Stimulated activated CD8-positive, alpha-beta memory T cell treated with anti-CD3 and anti-CD28 coated beads, Interleukin-2, amount 100 ng/mL, for 1 hour (primary cell): ENCODE measurements at regions not wholly inside any gene's neighbourhood (a gene's known extent, or its start where the extent isn't known, plus 50 kb on each side); places are given as distances from the start of the nearest gene placed in this dataset.

Experiments used
- DNase-seq, 2 donors: peaks; one replicate each; pipeline ENCODE4 v3.0.0-alpha.2; 2020; ENCODE audit warnings: low read depth in 2 of 2

GRCh38 chr17:77886387-77886728 is 72.1 kb upstream of the TNRC6C start:
- no peak for DNase-seq

GRCh38 chr17:77887110-77887463 is 71.4 kb upstream of the TNRC6C start:
- no peak for DNase-seq

- DNase-seq, result peak; percentile 48 to 64
Observed at GRCh38 chr17:77887464-77888241, 70.8 kb upstream of the TNRC6C start.

GRCh38 chr17:77888242-77889134 is 70.0 kb upstream of the TNRC6C start:
- DNase-seq, result no peak

GRCh38 chr17:77889135-77889505 is 69.4 kb upstream of the TNRC6C start:
- DNase-seq, result no peak

- DNase-seq, result no peak
Observed at GRCh38 chr17:77889866-77890760, 68.4 kb upstream of the TNRC6C start.

- DNase-seq, result no peak
Observed at GRCh38 chr17:77890771-77891170, 67.7 kb upstream of the TNRC6C start.

GRCh38 chr17:77891602-77892001 is 66.9 kb upstream of the TNRC6C start:
- DNase-seq, result no peak

GRCh38 chr17:77892031-77892430 is 66.5 kb upstream of the TNRC6C start:
- DNase-seq, result no peak

- no peak for DNase-seq
Observed at GRCh38 chr17:77892469-77893143, 65.9 kb upstream of the TNRC6C start.

GRCh38 chr17:77893144-77894044 is 65.1 kb upstream of the TNRC6C start:
- no peak for DNase-seq

GRCh38 chr17:77894126-77894956 is 64.2 kb upstream of the TNRC6C start:
- DNase-seq, result no peak

GRCh38 chr17:77897741-77898301 is 60.7 kb upstream of the TNRC6C start:
- DNase-seq, result no peak

GRCh38 chr17:77898521-77899434 is 59.7 kb upstream of the TNRC6C start:
- no peak for DNase-seq

- DNase-seq, result no peak
Observed at GRCh38 chr17:77899498-77899897, 59.0 kb upstream of the TNRC6C start.

- DNase-seq, result no peak
Observed at GRCh38 chr17:77901481-77901880, 57.0 kb upstream of the TNRC6C start.

- no peak for DNase-seq
Observed at GRCh38 chr17:77905266-77905665, 53.2 kb upstream of the TNRC6C start.

GRCh38 chr17:77905766-77906165 is 52.7 kb upstream of the TNRC6C start:
- no peak for DNase-seq
